ENCODE measurements at regions not wholly inside any gene's neighbourhood (a gene's known extent, or its start where the extent isn't known, plus 50 kb on each side); places are given as distances from the start of the nearest gene placed in this dataset.

GRCh38 chr6:113009682-113010081 is 662.6 kb downstream of the RFPL4B start:
- 56 to 66% methylated on average over 1 of the region's 1 CpG for WGBS, 2 donors
- intact Hi-C loops (cut with DNase I): no loop called here
- H3K4me3 ChIP-seq: no peak overlapping the region
- no peaks in the 10 kb centered on the region for H3K36me3 ChIP-seq
- no peak for ATAC-seq
- H3K9me3 ChIP-seq: no peaks in the 10 kb centered on the region
- H3K27ac ChIP-seq: no peak overlapping the region
- no peaks in the 10 kb centered on the region for H3K27me3 ChIP-seq
- DNase-seq: no peak
- TF ChIP-seq CTCF (IDR thresholded peaks at IDR 0.05): no peak
- no peaks in the 10 kb centered on the region for H3K4me1 ChIP-seq

GRCh38 chr6:113010196-113010989 is 663.3 kb downstream of the RFPL4B start:
- no peak overlapping the region for H3K4me3 ChIP-seq
- H3K27me3 ChIP-seq: no peaks in the 10 kb centered on the region
- TF ChIP-seq CTCF (IDR thresholded peaks at IDR 0.05): no peak
- intact Hi-C loops (cut with DNase I): no loop called here
- H3K27ac ChIP-seq: peak overlapping the region in 1 of 10 donors; percentile 2
- no peaks in the 10 kb centered on the region for H3K9me3 ChIP-seq
- no peaks in the 10 kb centered on the region for H3K36me3 ChIP-seq
- peaks cover 0 to 3% (median 0%) of the 10 kb centered on the region in 9 donors for H3K4me1 ChIP-seq
- ATAC-seq: no peak
- 86 to 92% methylated on average over 3 of the region's 3 CpGs for WGBS, 2 donors
- no peak for DNase-seq

GRCh38 chr6:113011389-113011788 is 664.3 kb downstream of the RFPL4B start:
- H3K4me3 ChIP-seq: no peak overlapping the region
- 0 to 3% methylated on average over 1 of the region's 1 CpG for WGBS, 2 donors
- no peak for TF ChIP-seq CTCF (IDR thresholded peaks at IDR 0.05)
- H3K27me3 ChIP-seq: no peaks in the 10 kb centered on the region
- H3K27ac ChIP-seq: no peak overlapping the region
- H3K9me3 ChIP-seq: no peaks in the 10 kb centered on the region
- H3K36me3 ChIP-seq: no peaks in the 10 kb centered on the region
- no peak for DNase-seq
- peaks cover 0 to 3% (median 0%) of the 10 kb centered on the region in 9 donors for H3K4me1 ChIP-seq
- intact Hi-C loops (cut with DNase I): no loop called here
- ATAC-seq: peak in 4 of 8 donors; percentile 34 to 53 (median 41)

- no peak for TF ChIP-seq CTCF (IDR thresholded peaks at IDR 0.05)
- no peaks in the 10 kb centered on the region for H3K36me3 ChIP-seq
- intact Hi-C loops (cut with DNase I): no loop called here
- DNase-seq (no peak), ATAC-seq (no peak)
- H3K4me1 ChIP-seq: peaks cover 0 to 3% (median 0%) of the 10 kb centered on the region in 9 donors
- no peak overlapping the region for H3K27ac ChIP-seq
- no peaks in the 10 kb centered on the region for H3K9me3 ChIP-seq
- H3K27me3 ChIP-seq: no peaks in the 10 kb centered on the region
- WGBS, 2 donors: 59 to 62% methylated on average over 5 of the region's 5 CpGs
- no peak overlapping the region for H3K4me3 ChIP-seq
Observed at GRCh38 chr6:113011801-113012200, 664.7 kb downstream of the RFPL4B start.
